Osteocyte (in vitro differentiated cells): ENCODE measurements at regions not wholly inside any gene's neighbourhood (a gene's known extent, or its start where the extent isn't known, plus 50 kb on each side); places are given as distances from the start of the nearest gene placed in this dataset.
"Not testable (repeated sequence)": the region's sequence is repeated elsewhere in the genome, so short reads cannot be mapped to it uniquely, and the experiment has no call there.

Source experiments
- DNase-seq: peaks from one replicate; pipeline ENCODE4 v3.0.0; 2021; ENCODE audit warnings: mixed read lengths; ENCODE audit not compliant: unreplicated experiment; ENCODE audit errors: extremely low spot score
- H3K27ac Mint-ChIP-seq: one replicate; pipeline ENCODE4 v1.8.0; 2021; ENCODE audit warnings: mild to moderate bottlenecking, mixed read lengths; ENCODE audit not compliant: unreplicated experiment
- H3K27me3 Mint-ChIP-seq: one replicate; pipeline ENCODE4 v1.8.0; 2021; ENCODE audit warnings: mixed read lengths; ENCODE audit not compliant: unreplicated experiment
- H3K36me3 Mint-ChIP-seq: one replicate; pipeline ENCODE4 v1.8.0; 2021; ENCODE audit warnings: mixed read lengths; ENCODE audit not compliant: unreplicated experiment
- H3K4me1 Mint-ChIP-seq: one replicate; pipeline ENCODE4 v1.8.0; 2021; ENCODE audit warnings: mixed read lengths; ENCODE audit not compliant: unreplicated experiment
- H3K4me3 Mint-ChIP-seq: one replicate; pipeline ENCODE4 v1.8.0; 2021; ENCODE audit warnings: mild to moderate bottlenecking, moderate library complexity, mixed read lengths; ENCODE audit not compliant: unreplicated experiment
- H3K9me3 Mint-ChIP-seq: one replicate; pipeline ENCODE4 v1.8.0; 2021; ENCODE audit warnings: mixed read lengths; ENCODE audit not compliant: unreplicated experiment
- CTCF ChIP-seq: fragments of 200-600 bp; sonication (generic); IDR thresholded peaks from 2 replicates; pipeline ENCODE4 v1.5.0; 2021; ENCODE audit warnings: antibody characterized with exemption, mild to moderate bottlenecking, moderate library complexity

GRCh38 chr6:103505155-103505518, 1354.6 kb downstream of the HACE1 start:
- no peaks in the 10 kb centered on the region for H3K4me1 Mint-ChIP-seq
- H3K9me3 Mint-ChIP-seq, result no peaks in the 10 kb centered on the region
- H3K4me3 Mint-ChIP-seq, result no peak overlapping the region
- H3K27ac Mint-ChIP-seq, result no peak overlapping the region
- TF ChIP-seq CTCF, result no peak
- no peak for DNase-seq
- H3K27me3 Mint-ChIP-seq, result peaks cover 6% of the 10 kb centered on the region
- H3K36me3 Mint-ChIP-seq, result no peaks in the 10 kb centered on the region

GRCh38 chr6:103504501-103505154, 1355.1 kb downstream of the HACE1 start:
- Mint-ChIP-seq H3K27ac (no peak overlapping the region), H3K4me3 (no peak overlapping the region), H3K27me3 (peaks cover 3% of the 10 kb centered on the region), H3K9me3 (no peaks in the 10 kb centered on the region), H3K4me1 (no peaks in the 10 kb centered on the region), H3K36me3 (no peaks in the 10 kb centered on the region)
- TF ChIP-seq CTCF, result no peak
- no peak for DNase-seq

- not testable (repeated sequence) for H3K9me3 Mint-ChIP-seq, H3K4me1 Mint-ChIP-seq, H3K27me3 Mint-ChIP-seq, H3K27ac Mint-ChIP-seq, H3K36me3 Mint-ChIP-seq, DNase-seq, H3K4me3 Mint-ChIP-seq
These were observed 1363.1 kb downstream of the HACE1 start for GRCh38 chr6:103496588-103496987.

- Mint-ChIP-seq H3K4me1 (no peaks in the 10 kb centered on the region), H3K27ac (no peak overlapping the region), H3K27me3 (no peaks in the 10 kb centered on the region), H3K4me3 (no peak overlapping the region), H3K9me3 (no peaks in the 10 kb centered on the region), H3K36me3 (no peaks in the 10 kb centered on the region)
- no peak for DNase-seq
- no peak for TF ChIP-seq CTCF
These were observed 1403.1 kb downstream of the HACE1 start for GRCh38 chr6:103456652-103457051.

GRCh38 chr6:103455275-103455674, 1404.4 kb downstream of the HACE1 start:
- Mint-ChIP-seq H3K27me3 (peaks cover 5% of the 10 kb centered on the region), H3K27ac (no peak overlapping the region), H3K4me1 (no peaks in the 10 kb centered on the region), H3K4me3 (no peak overlapping the region), H3K9me3 (no peaks in the 10 kb centered on the region), H3K36me3 (no peaks in the 10 kb centered on the region)
- DNase-seq, result no peak
- TF ChIP-seq CTCF, result no peak

GRCh38 chr6:103409475-103409874, 1450.2 kb downstream of the HACE1 start:
- no peak overlapping the region for H3K4me3 Mint-ChIP-seq
- H3K27me3 Mint-ChIP-seq, result peaks cover 4% of the 10 kb centered on the region

More at GRCh38 chr6:103409475-103409874, 1450.2 kb downstream of the HACE1 start:
- TF ChIP-seq CTCF, result no peak
- no peak for DNase-seq
- no peaks in the 10 kb centered on the region for H3K9me3 Mint-ChIP-seq
- no peaks in the 10 kb centered on the region for H3K36me3 Mint-ChIP-seq
- no peaks in the 10 kb centered on the region for H3K4me1 Mint-ChIP-seq
- no peak overlapping the region for H3K27ac Mint-ChIP-seq
